ENCODE measurements at regions not wholly inside any gene's neighbourhood (a gene's known extent, or its start where the extent isn't known, plus 50 kb on each side); places are given as distances from the start of the nearest gene placed in this dataset.

DNA sequence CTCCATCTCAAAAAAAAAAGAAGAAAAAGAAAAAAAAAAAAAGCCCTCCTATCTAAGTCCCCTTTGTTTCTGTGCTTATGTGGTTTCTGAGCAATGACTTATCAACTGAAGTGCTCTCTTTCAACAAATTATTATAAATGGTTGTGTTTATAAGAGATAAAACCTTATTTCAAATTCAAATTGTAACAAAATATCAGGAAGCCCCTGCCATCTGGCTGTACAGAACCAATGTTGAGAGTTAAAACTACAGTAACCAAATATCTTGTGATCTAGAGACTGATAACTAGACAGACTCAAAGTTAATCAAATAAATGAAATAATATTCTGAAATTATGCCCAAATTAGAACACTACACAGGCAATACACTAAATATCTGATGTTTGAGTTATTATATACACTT lies 143.0 kb upstream of the CPNE8 start:
- TF ChIP-seq CTCF (IDR thresholded peaks at IDR 0.05) (no peak), POLR2A (IDR thresholded peaks at IDR 0.05) (no peak)
